CD4-positive, CD25-positive, alpha-beta regulatory T cell (primary cell): ENCODE measurements at regions not wholly inside any gene's neighbourhood (a gene's known extent, or its start where the extent isn't known, plus 50 kb on each side); places are given as distances from the start of the nearest gene placed in this dataset.
"Not testable (repeated sequence)": the region's sequence is repeated elsewhere in the genome, so short reads cannot be mapped to it uniquely, and the experiment has no call there.

Experiments used
- ATAC-seq, 2 donors: fragments of 150-1000 bp; cut with Tn5 transposase; one replicate each; pipeline ENCODE4 v1.10.0; 2021; ENCODE audit warnings: low read depth in 2 of 2, moderate number of reproducible peaks in 2 of 2, moderate library complexity in 1 of 2
- DNase-seq, 3 donors: peaks; one replicate each; pipeline versions ENCODE4 v3.0.0 to v3.0.0-alpha.2; 2012 to 2022; ENCODE audit warnings: mixed read lengths in 1 of 3
- H3K27ac ChIP-seq: one replicate; pipeline ENCODE4 v1.7.0; 2013; ENCODE audit warnings: mild to moderate bottlenecking, low read length; ENCODE audit not compliant: insufficient read depth, poor library complexity, severe bottlenecking
- H3K27me3 ChIP-seq: one replicate; pipeline ENCODE4 v1.7.0; 2013; ENCODE audit warnings: low read length; ENCODE audit not compliant: control insufficient read depth, insufficient read depth
- H3K36me3 ChIP-seq: one replicate; pipeline ENCODE4 v1.7.0; 2013; ENCODE audit warnings: mild to moderate bottlenecking, low read length, moderate library complexity; ENCODE audit not compliant: control insufficient read depth, insufficient read depth
- H3K4me1 ChIP-seq: 2 replicates; pipeline ENCODE4 v1.7.0; 2013; ENCODE audit warnings: mild to moderate bottlenecking, low read length; ENCODE audit not compliant: insufficient read depth, control insufficient read depth, poor library complexity, severe bottlenecking
- H3K4me3 ChIP-seq: one replicate; pipeline ENCODE4 v1.7.0; 2013; ENCODE audit warnings: low read depth, mild to moderate bottlenecking, low read length, moderate library complexity
- H3K9me3 ChIP-seq, 2 experiments: 1 replicate in 1 of 2; 2 replicates in 1 of 2; pipeline ENCODE4 v1.7.0; 2013; ENCODE audit warnings: low read length in 2 of 2, mild to moderate bottlenecking in 1 of 2, moderate library complexity in 1 of 2; ENCODE audit not compliant: control insufficient read depth in 2 of 2
- H3K27ac Mint-ChIP-seq, 3 donors: one replicate each; pipeline ENCODE4 v1.8.0; 2020 to 2022; ENCODE audit warnings: mild to moderate bottlenecking in 3 of 3, mixed read lengths in 3 of 3, moderate library complexity in 2 of 3
- H3K27me3 Mint-ChIP-seq: one replicate; pipeline ENCODE4 v1.8.0; 2022; ENCODE audit warnings: mild to moderate bottlenecking, mixed read lengths
- H3K36me3 Mint-ChIP-seq: one replicate; pipeline ENCODE4 v1.8.0; 2020; ENCODE audit warnings: mixed read lengths
- H3K4me1 Mint-ChIP-seq, 4 donors: one replicate each; pipeline ENCODE4 v1.8.0; 2020 to 2022; ENCODE audit warnings: mixed read lengths in 4 of 4, mild to moderate bottlenecking in 1 of 4
- H3K4me3 Mint-ChIP-seq, 4 donors: one replicate each; pipeline ENCODE4 v1.8.0; 2020 to 2022; ENCODE audit warnings: mild to moderate bottlenecking in 4 of 4, mixed read lengths in 4 of 4, moderate library complexity in 3 of 4
- H3K9me3 Mint-ChIP-seq, 7 donors: one replicate each; pipeline ENCODE4 v1.8.0; 2020 to 2022; ENCODE audit warnings: mixed read lengths in 7 of 7, mild to moderate bottlenecking in 3 of 7, moderate library complexity in 2 of 7

DNA sequence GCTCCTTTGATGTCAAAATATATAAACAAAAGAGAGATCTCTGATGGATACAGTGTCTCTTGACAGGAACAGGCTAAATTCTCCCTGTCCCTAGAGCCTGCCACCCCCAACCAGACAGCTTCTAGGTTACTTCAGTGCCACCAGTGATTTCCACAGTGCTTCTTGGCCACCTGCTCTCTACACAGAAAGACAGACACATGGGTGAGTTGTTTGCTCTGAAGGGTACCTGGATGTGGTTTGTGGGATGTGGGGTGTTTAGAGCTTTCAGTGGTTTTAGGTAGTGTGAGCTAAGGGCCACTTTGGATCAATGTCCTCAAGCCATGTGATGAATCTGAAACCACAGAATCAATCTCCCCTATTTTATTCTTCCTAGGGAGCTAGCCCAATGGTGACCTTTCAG lies 125.4 kb downstream of the ANKRD18B start:
- H3K9me3 ChIP-seq: no peaks in the 10 kb centered on the region
- H3K27me3 ChIP-seq: peaks cover 23% of the 10 kb centered on the region
- H3K4me1 Mint-ChIP-seq: no peaks in the 10 kb centered on the region
- H3K27ac ChIP-seq: no peak overlapping the region
- H3K4me1 ChIP-seq: no peaks in the 10 kb centered on the region
- no peak overlapping the region for H3K4me3 ChIP-seq
- no peak overlapping the region for H3K4me3 Mint-ChIP-seq
- H3K36me3 ChIP-seq: no peaks in the 10 kb centered on the region
- DNase-seq (peak in 2 of 3 donors; percentile 1 to 34), ATAC-seq (peak; percentile 31 to 34)
- no peaks in the 10 kb centered on the region for H3K9me3 Mint-ChIP-seq
- peaks cover 41% of the 10 kb centered on the region for H3K27me3 Mint-ChIP-seq
- no peak overlapping the region for H3K27ac Mint-ChIP-seq
- no peaks in the 10 kb centered on the region for H3K36me3 Mint-ChIP-seq

GRCh38 chr9:33651125-33651524 lies 127.1 kb downstream of the ANKRD18B start:
- Mint-ChIP-seq H3K4me1 (no peaks in the 10 kb centered on the region), H3K9me3 (no peaks in the 10 kb centered on the region), H3K36me3 (no peaks in the 10 kb centered on the region), H3K27me3 (peaks cover 41% of the 10 kb centered on the region), H3K27ac (no peak overlapping the region), H3K4me3 (no peak overlapping the region)
- no peak overlapping the region for H3K27ac ChIP-seq
- H3K36me3 ChIP-seq: no peaks in the 10 kb centered on the region
- DNase-seq (no peak), ATAC-seq (no peak)
- peaks cover 22% of the 10 kb centered on the region for H3K27me3 ChIP-seq
- H3K4me3 ChIP-seq: no peak overlapping the region
- no peaks in the 10 kb centered on the region for H3K9me3 ChIP-seq
- H3K4me1 ChIP-seq: no peaks in the 10 kb centered on the region

DNA sequence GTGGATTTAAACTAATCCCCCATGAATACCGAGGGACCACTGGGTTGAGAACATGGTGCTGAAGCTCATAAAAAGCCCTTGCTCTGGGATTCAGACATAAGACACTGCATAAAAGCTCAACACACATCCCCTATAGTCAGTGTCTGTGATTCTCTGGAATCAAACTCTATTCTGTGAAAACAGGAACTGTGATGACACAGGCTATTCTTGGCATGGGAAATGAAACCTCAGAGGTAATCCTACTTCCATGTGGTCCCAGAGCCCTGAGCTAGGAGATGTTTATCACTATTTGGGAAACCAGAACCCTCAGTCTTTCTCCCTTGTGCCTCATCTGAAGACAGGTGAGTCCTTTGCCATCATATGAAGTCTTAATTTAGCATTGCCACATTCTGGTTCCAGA lies 135.4 kb upstream of the PRSS3 start:
- Histone ChIP-seq H3K4me3 (no peak overlapping the region), H3K4me1 (no peaks in the 10 kb centered on the region), H3K27ac (no peak overlapping the region), H3K27me3 (peaks cover 3% of the 10 kb centered on the region), H3K36me3 (no peaks in the 10 kb centered on the region), H3K9me3 (no peaks in the 10 kb centered on the region)
- H3K4me3 Mint-ChIP-seq: no peak overlapping the region
- no peaks in the 10 kb centered on the region for H3K4me1 Mint-ChIP-seq
- peaks cover 26% of the 10 kb centered on the region for H3K27me3 Mint-ChIP-seq
- ATAC-seq: no peak
- peaks cover 0 to 1% (median 0%) of the 10 kb centered on the region in 7 donors for H3K9me3 Mint-ChIP-seq
- no peaks in the 10 kb centered on the region for H3K36me3 Mint-ChIP-seq
- DNase-seq: no peak
- no peak overlapping the region for H3K27ac Mint-ChIP-seq

DNA sequence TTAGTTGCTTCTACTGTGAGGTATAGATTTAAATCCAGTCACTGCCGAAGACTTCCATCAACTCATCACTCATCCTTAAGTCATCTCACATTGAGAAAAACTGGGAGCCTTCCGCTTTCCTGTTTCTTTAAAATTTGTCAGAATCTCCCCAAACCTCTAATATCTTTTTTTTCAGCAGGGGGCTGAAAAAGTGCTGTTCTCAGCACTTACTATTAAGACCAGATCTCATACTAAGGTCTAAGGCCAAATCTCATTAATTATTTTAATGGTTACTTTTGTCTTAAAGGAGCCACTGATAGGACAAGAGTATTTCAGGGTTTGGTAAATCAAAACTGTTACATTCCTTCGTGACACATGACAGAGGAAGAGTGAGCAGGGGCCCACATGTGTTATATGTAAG lies 134.6 kb upstream of the PRSS3 start:
- no peaks in the 10 kb centered on the region for H3K36me3 Mint-ChIP-seq
- H3K9me3 ChIP-seq: no peaks in the 10 kb centered on the region
- peaks cover 32% of the 10 kb centered on the region for H3K27me3 Mint-ChIP-seq
- H3K4me3 Mint-ChIP-seq: no peak overlapping the region
- peaks cover 0 to 1% (median 0%) of the 10 kb centered on the region in 7 donors for H3K9me3 Mint-ChIP-seq
- no peak overlapping the region for H3K27ac Mint-ChIP-seq
- no peak for ATAC-seq
- no peak overlapping the region for H3K4me3 ChIP-seq
- no peak overlapping the region for H3K27ac ChIP-seq
- no peaks in the 10 kb centered on the region for H3K4me1 ChIP-seq
- no peak for DNase-seq
- H3K36me3 ChIP-seq: no peaks in the 10 kb centered on the region
- H3K4me1 Mint-ChIP-seq: no peaks in the 10 kb centered on the region
- H3K27me3 ChIP-seq: peaks cover 3% of the 10 kb centered on the region

- H3K4me1 Mint-ChIP-seq: no peaks in the 10 kb centered on the region
Observed at GRCh38 chr9:33661176-33661575, 134.2 kb upstream of the PRSS3 start.

DNA sequence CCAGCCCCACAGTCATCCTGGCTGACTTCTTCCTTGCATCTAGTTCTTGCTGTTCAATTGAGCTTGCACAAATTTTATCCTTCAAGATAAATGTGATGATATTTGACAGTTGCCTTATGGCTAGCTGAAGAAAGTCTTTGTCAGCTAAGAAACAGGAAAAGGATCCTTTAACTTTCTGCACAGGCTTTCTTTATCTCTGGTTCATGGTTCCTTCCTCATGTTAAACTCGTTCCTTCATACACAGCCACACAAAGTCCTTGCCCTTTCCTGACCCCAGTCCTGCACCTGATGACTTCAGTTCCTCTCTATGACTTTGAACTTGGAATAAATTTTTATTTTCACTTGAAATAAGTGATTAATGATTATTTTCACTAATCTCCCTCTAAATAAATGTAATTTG lies 132.5 kb upstream of the PRSS3 start:
- H3K27me3 Mint-ChIP-seq: peaks cover 32% of the 10 kb centered on the region
- no peak overlapping the region for H3K27ac ChIP-seq
- H3K36me3 Mint-ChIP-seq: no peaks in the 10 kb centered on the region
- DNase-seq (no peak), ATAC-seq (no peak)
- H3K27ac Mint-ChIP-seq: no peak overlapping the region
- no peaks in the 10 kb centered on the region for H3K4me1 Mint-ChIP-seq
- no peak overlapping the region for H3K4me3 ChIP-seq
- H3K4me1 ChIP-seq: no peaks in the 10 kb centered on the region
- H3K9me3 ChIP-seq: no peaks in the 10 kb centered on the region
- peaks cover 0 to 1% (median 0%) of the 10 kb centered on the region in 7 donors for H3K9me3 Mint-ChIP-seq
- no peak overlapping the region for H3K4me3 Mint-ChIP-seq
- H3K27me3 ChIP-seq: peaks cover 3% of the 10 kb centered on the region
- no peaks in the 10 kb centered on the region for H3K36me3 ChIP-seq

More at GRCh38 chr9:33661176-33661575, 134.2 kb upstream of the PRSS3 start:
- DNase-seq (no peak), ATAC-seq (no peak)
- peaks cover 0 to 1% (median 0%) of the 10 kb centered on the region in 7 donors for H3K9me3 Mint-ChIP-seq
- Histone ChIP-seq H3K4me1 (no peaks in the 10 kb centered on the region), H3K9me3 (no peaks in the 10 kb centered on the region), H3K27me3 (peaks cover 3% of the 10 kb centered on the region), H3K36me3 (no peaks in the 10 kb centered on the region), H3K4me3 (no peak overlapping the region), H3K27ac (no peak overlapping the region)
- peaks cover 32% of the 10 kb centered on the region for H3K27me3 Mint-ChIP-seq
- no peak overlapping the region for H3K4me3 Mint-ChIP-seq
- H3K27ac Mint-ChIP-seq: no peak overlapping the region
- no peaks in the 10 kb centered on the region for H3K36me3 Mint-ChIP-seq

- ATAC-seq, H3K27ac Mint-ChIP-seq, H3K36me3 ChIP-seq, H3K27ac ChIP-seq, H3K9me3 ChIP-seq, H3K4me3 ChIP-seq, H3K4me1 ChIP-seq, H3K36me3 Mint-ChIP-seq, H3K4me1 Mint-ChIP-seq: not testable (repeated sequence)
- peaks cover 83% of the 10 kb centered on the region for H3K27me3 Mint-ChIP-seq
- peak overlapping the region; percentile 6 to 81 (median 72) for H3K4me3 Mint-ChIP-seq
- peaks cover 0 to 11% (median 2%) of the 10 kb centered on the region in 7 donors for H3K9me3 Mint-ChIP-seq
- H3K27me3 ChIP-seq: peaks cover 43% of the 10 kb centered on the region
- peak in 1 of 3 donors; percentile 9 for DNase-seq
Observed at GRCh38 chr9:33676194-33676745, 119.1 kb upstream of the PRSS3 start.

- Histone ChIP-seq H3K27ac (no peak overlapping the region), H3K36me3 (no peaks in the 10 kb centered on the region), H3K4me1 (peaks cover 9% of the 10 kb centered on the region), H3K9me3 (no peaks in the 10 kb centered on the region), H3K4me3 (peak overlapping the region; percentile 10), H3K27me3 (peaks cover 47% of the 10 kb centered on the region)
- peaks cover 0 to 9% (median 6%) of the 10 kb centered on the region in 4 donors for H3K4me1 Mint-ChIP-seq
- peak overlapping the region in 1 of 3 donors; percentile 12 for H3K27ac Mint-ChIP-seq
- peak overlapping the region; percentile 83 to 97 (median 90) for H3K4me3 Mint-ChIP-seq
- DNase-seq (peak in 2 of 3 donors; percentile 7 to 15), ATAC-seq (peak; percentile 46 to 53)
- H3K27me3 Mint-ChIP-seq: peaks cover 87% of the 10 kb centered on the region
- H3K36me3 Mint-ChIP-seq: no peaks in the 10 kb centered on the region
- H3K9me3 Mint-ChIP-seq: peaks cover 0 to 8% (median 0%) of the 10 kb centered on the region in 7 donors
Observed at GRCh38 chr9:33676746-33677505, 118.4 kb upstream of the PRSS3 start.
